HepG2 (cell line): ENCODE measurements at regions not wholly inside any gene's neighbourhood (a gene's known extent, or its start where the extent isn't known, plus 50 kb on each side); places are given as distances from the start of the nearest gene placed in this dataset.

Source experiments
- EZH2 ChIP-seq: conservative IDR thresholded peaks from 2 replicates; pipeline ENCODE4 v1.6.1; 2012; ENCODE audit warnings: mild to moderate bottlenecking, low read depth, low read length, moderate library complexity
- FOXP1 ChIP-seq, 2 experiments: fragments of 450-650 bp in 1 of 2; IDR thresholded peaks; 2 replicates each; pipeline ENCODE4 v1.6.1; 2017 to 2018; ENCODE audit warnings: antibody characterized with exemption in 1 of 2
- KDM5A ChIP-seq: fragments of 200-600 bp; sonication (generic); IDR thresholded peaks from 2 replicates; pipeline ENCODE4 v1.7.0; 2018; ENCODE audit warnings: antibody characterized with exemption, mild to moderate bottlenecking, low read length, borderline replicate concordance
- MATR3 ChIP-seq: sonication (generic); formaldehyde crosslinking; IDR thresholded peaks from 2 replicates; pipeline ENCODE4 v1.4.0; 2020; ENCODE audit warnings: missing genetic modification reagents
- POLR2AphosphoS2 ChIP-seq: IDR thresholded peaks from 2 replicates; pipeline ENCODE4 v1.6.1; 2011; ENCODE audit warnings: low read depth, low read length, improper control_type of control experiment
- PREB ChIP-seq: sonication (generic); formaldehyde crosslinking; IDR thresholded peaks from 2 replicates; pipeline ENCODE4 v1.4.0; 2020; ENCODE audit warnings: missing genetic modification reagents
- PRMT3 ChIP-seq: sonication (generic); formaldehyde crosslinking; IDR thresholded peaks from 2 replicates; pipeline ENCODE4 v1.8.1; 2022; ENCODE audit warnings: low read depth, mild to moderate bottlenecking, moderate library complexity, missing genetic modification reagents, borderline replicate concordance
- RCOR2 ChIP-seq: IDR thresholded peaks from 2 replicates; pipeline ENCODE4 v1.6.1; 2016; ENCODE audit warnings: missing biosample characterization, missing genetic modification reagents
- REL ChIP-seq: sonication (generic); formaldehyde crosslinking; conservative IDR thresholded peaks from 2 replicates; pipeline ENCODE4 v1.8.0; 2022; ENCODE audit warnings: mild to moderate bottlenecking, missing genetic modification reagents, moderate library complexity
- RELA ChIP-seq: sonication (generic); formaldehyde crosslinking; IDR thresholded peaks from 2 replicates; pipeline ENCODE4 v1.4.0; 2020; ENCODE audit warnings: missing genetic modification reagents
- SOX6 ChIP-seq, 2 experiments: fragments of 450-650 bp in 1 of 2; sonication (generic) in 1 of 2; formaldehyde crosslinking in 1 of 2; IDR thresholded peaks; 2 replicates each; pipeline versions ENCODE4 v1.4.0 to v1.6.1; 2017 to 2020; ENCODE audit warnings: antibody characterized with exemption in 1 of 2, mild to moderate bottlenecking in 1 of 2, missing genetic modification reagents in 1 of 2
- XBP1 ChIP-seq: sonication (generic); formaldehyde crosslinking; IDR thresholded peaks from 2 replicates; pipeline ENCODE4 v1.5.0; 2020; ENCODE audit warnings: missing genetic modification reagents
- ZBTB21 ChIP-seq: sonication (generic); formaldehyde crosslinking; IDR thresholded peaks from 2 replicates; pipeline ENCODE4 v1.4.0; 2020; ENCODE audit warnings: missing genetic modification reagents
- ZFP1 ChIP-seq: IDR thresholded peaks from 2 replicates; pipeline ENCODE4 v1.6.1; 2016
- ZNF12 ChIP-seq: sonication (generic); formaldehyde crosslinking; IDR thresholded peaks from 2 replicates; pipeline ENCODE4 v1.5.0; 2020; ENCODE audit warnings: missing genetic modification reagents
- ZNF292 ChIP-seq: sonication (generic); formaldehyde crosslinking; IDR thresholded peaks from 2 replicates; pipeline ENCODE4 v1.8.1; 2022; ENCODE audit warnings: mild to moderate bottlenecking, low read depth, missing genetic modification reagents, borderline replicate concordance
- ZNF44 ChIP-seq: sonication (generic); formaldehyde crosslinking; IDR thresholded peaks from 2 replicates; pipeline ENCODE4 v1.5.1; 2020; ENCODE audit warnings: mild to moderate bottlenecking, missing genetic modification reagents
- ZNF549 ChIP-seq: sonication (generic); formaldehyde crosslinking; IDR thresholded peaks from 2 replicates; pipeline ENCODE4 v1.5.0; 2020; ENCODE audit warnings: missing genetic modification reagents
- TF ChIP-seq, protein P1 (sequence below), 2 experiments: sonication (generic) in 1 of 2; formaldehyde crosslinking in 1 of 2; IDR thresholded peaks; 2 replicates each; pipeline versions ENCODE4 v1.6.1 to v1.9.0; 2014 to 2022; ENCODE audit warnings: antibody characterized with exemption in 1 of 2, borderline replicate concordance in 1 of 2, inconsistent platforms in 1 of 2, low read depth in 1 of 2, missing genetic modification reagents in 1 of 2
- TF ChIP-seq, protein P2 (sequence below): sonication (generic); formaldehyde crosslinking; conservative IDR thresholded peaks from 2 replicates; pipeline ENCODE4 v1.4.0; 2020; ENCODE audit warnings: mild to moderate bottlenecking, missing genetic modification reagents, moderate library complexity

GRCh38 chr12:31845613-31846322 lies 113.4 kb upstream of the RESF1 start (continued):
- no peak for TF ChIP-seq PREB (CRISPR knock-in tag)
- peak; percentile 41; the same call in 1 of the 2 replicates for TF ChIP-seq ZNF12 (CRISPR knock-in tag)
- peak; percentile 42; the same call in 1 of the 2 replicates for TF ChIP-seq ZNF292 (CRISPR knock-in tag)
- TF ChIP-seq KDM5A = no peak
- TF ChIP-seq ZBTB21 (CRISPR knock-in tag) = no peak
- no peak for TF ChIP-seq RELA (CRISPR knock-in tag)
- no peak for TF ChIP-seq XBP1
- TF ChIP-seq ZFP1 = no peak
- no peak for TF ChIP-seq POLR2AphosphoS2
- no peak for TF ChIP-seq SOX6 (IDR thresholded peaks at IDR 0.05)
- TF ChIP-seq SOX6 (CRISPR knock-in tag; IDR thresholded peaks at IDR 0.05) = peak; percentile 80
- TF ChIP-seq PRMT3 (CRISPR knock-in tag) = no peak
- no peak for TF ChIP-seq ZNF549 (CRISPR knock-in tag)
- no peak for TF ChIP-seq MATR3 (CRISPR knock-in tag)
- TF ChIP-seq, protein P1, sequence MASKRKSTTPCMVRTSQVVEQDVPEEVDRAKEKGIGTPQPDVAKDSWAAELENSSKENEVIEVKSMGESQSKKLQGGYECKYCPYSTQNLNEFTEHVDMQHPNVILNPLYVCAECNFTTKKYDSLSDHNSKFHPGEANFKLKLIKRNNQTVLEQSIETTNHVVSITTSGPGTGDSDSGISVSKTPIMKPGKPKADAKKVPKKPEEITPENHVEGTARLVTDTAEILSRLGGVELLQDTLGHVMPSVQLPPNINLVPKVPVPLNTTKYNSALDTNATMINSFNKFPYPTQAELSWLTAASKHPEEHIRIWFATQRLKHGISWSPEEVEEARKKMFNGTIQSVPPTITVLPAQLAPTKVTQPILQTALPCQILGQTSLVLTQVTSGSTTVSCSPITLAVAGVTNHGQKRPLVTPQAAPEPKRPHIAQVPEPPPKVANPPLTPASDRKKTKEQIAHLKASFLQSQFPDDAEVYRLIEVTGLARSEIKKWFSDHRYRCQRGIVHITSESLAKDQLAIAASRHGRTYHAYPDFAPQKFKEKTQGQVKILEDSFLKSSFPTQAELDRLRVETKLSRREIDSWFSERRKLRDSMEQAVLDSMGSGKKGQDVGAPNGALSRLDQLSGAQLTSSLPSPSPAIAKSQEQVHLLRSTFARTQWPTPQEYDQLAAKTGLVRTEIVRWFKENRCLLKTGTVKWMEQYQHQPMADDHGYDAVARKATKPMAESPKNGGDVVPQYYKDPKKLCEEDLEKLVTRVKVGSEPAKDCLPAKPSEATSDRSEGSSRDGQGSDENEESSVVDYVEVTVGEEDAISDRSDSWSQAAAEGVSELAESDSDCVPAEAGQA (IDR thresholded peaks at IDR 0.05; ENCODE audit: low read depth) = no peak
- TF ChIP-seq, protein P1 (CRISPR knock-in tag; IDR thresholded peaks at IDR 0.05; ENCODE audit: borderline replicate concordance) = no peak
- TF ChIP-seq RCOR2 (CRISPR knock-in tag) = no peak
- TF ChIP-seq REL (CRISPR knock-in tag) = no peak
- no peak for TF ChIP-seq FOXP1 (IDR thresholded peaks at IDR 0.05)
- TF ChIP-seq FOXP1 (CRISPR knock-in tag; IDR thresholded peaks at IDR 0.05) = peak; percentile 80
- TF ChIP-seq, protein P2, sequence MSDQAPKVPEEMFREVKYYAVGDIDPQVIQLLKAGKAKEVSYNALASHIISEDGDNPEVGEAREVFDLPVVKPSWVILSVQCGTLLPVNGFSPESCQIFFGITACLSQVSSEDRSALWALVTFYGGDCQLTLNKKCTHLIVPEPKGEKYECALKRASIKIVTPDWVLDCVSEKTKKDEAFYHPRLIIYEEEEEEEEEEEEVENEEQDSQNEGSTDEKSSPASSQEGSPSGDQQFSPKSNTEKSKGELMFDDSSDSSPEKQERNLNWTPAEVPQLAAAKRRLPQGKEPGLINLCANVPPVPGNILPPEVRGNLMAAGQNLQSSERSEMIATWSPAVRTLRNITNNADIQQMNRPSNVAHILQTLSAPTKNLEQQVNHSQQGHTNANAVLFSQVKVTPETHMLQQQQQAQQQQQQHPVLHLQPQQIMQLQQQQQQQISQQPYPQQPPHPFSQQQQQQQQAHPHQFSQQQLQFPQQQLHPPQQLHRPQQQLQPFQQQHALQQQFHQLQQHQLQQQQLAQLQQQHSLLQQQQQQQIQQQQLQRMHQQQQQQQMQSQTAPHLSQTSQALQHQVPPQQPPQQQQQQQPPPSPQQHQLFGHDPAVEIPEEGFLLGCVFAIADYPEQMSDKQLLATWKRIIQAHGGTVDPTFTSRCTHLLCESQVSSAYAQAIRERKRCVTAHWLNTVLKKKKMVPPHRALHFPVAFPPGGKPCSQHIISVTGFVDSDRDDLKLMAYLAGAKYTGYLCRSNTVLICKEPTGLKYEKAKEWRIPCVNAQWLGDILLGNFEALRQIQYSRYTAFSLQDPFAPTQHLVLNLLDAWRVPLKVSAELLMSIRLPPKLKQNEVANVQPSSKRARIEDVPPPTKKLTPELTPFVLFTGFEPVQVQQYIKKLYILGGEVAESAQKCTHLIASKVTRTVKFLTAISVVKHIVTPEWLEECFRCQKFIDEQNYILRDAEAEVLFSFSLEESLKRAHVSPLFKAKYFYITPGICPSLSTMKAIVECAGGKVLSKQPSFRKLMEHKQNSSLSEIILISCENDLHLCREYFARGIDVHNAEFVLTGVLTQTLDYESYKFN (CRISPR knock-in tag) = peak; percentile 75
- TF ChIP-seq EZH2 = no peak
- no peak for TF ChIP-seq ZNF44 (CRISPR knock-in tag)
